ENCODE measurements at regions not wholly inside any gene's neighbourhood (a gene's known extent, or its start where the extent isn't known, plus 50 kb on each side); places are given as distances from the start of the nearest gene placed in this dataset.

GRCh38 chr4:119797238-119797894 lies 168.8 kb upstream of the PDE5A start:
- TF ChIP-seq ZNF101 (CRISPR knock-in tag; IDR thresholded peaks at IDR 0.05; ENCODE audit: borderline replicate concordance, low read depth) = no peak
- no peak for TF ChIP-seq HNRNPK (IDR thresholded peaks at IDR 0.05; ENCODE audit: low read depth, low read length, poor library complexity, severe bottlenecking)
- no peak for TF ChIP-seq PHF8 (CRISPR knock-in tag; IDR thresholded peaks at IDR 0.05)
- TF ChIP-seq CTCF (CRISPR knock-in tag; IDR thresholded peaks at IDR 0.05) = no peak
- no peak for TF ChIP-seq KDM4B (CRISPR knock-in tag; IDR thresholded peaks at IDR 0.05)
- TF ChIP-seq RAD51 (IDR thresholded peaks at IDR 0.05; ENCODE audit: borderline replicate concordance) = no peak
- TF ChIP-seq REXO4 (CRISPR knock-in tag; IDR thresholded peaks at IDR 0.05; ENCODE audit: borderline replicate concordance) = no peak
- TF ChIP-seq ZNF441 (CRISPR knock-in tag; IDR thresholded peaks at IDR 0.05; ENCODE audit: borderline replicate concordance) = no peak
- TF ChIP-seq ZFP41 (CRISPR knock-in tag; IDR thresholded peaks at IDR 0.05; ENCODE audit: borderline replicate concordance) = no peak
- TF ChIP-seq HMGA1 (CRISPR knock-in tag; conservative IDR thresholded peaks at IDR 0.05) = no peak
- TF ChIP-seq CREM (IDR thresholded peaks at IDR 0.05) = no peak
- no peak for TF ChIP-seq CREM (CRISPR knock-in tag; IDR thresholded peaks at IDR 0.05)
- no peak for TF ChIP-seq POLR2AphosphoS5 (IDR thresholded peaks at IDR 0.05; ENCODE audit: low read depth, low read length)
- TF ChIP-seq PHF21A (CRISPR knock-in tag; IDR thresholded peaks at IDR 0.05) = no peak
- no peak for TF ChIP-seq ZNF780A (CRISPR knock-in tag; IDR thresholded peaks at IDR 0.05)
